Neural progenitor cell (in vitro differentiated cells): ENCODE measurements at regions not wholly inside any gene's neighbourhood (a gene's known extent, or its start where the extent isn't known, plus 50 kb on each side); places are given as distances from the start of the nearest gene placed in this dataset.

ENCODE experiments used
- DNase-seq: peaks from one replicate; pipeline ENCODE4 v3.0.0-alpha.2; 2016; ENCODE audit warnings: low spot score
- H2AFZ ChIP-seq: fragments of 200-600 bp; sonication (generic); replicated peaks from 2 replicates; pipeline ENCODE4 v1.6.1; 2016; ENCODE audit warnings: antibody characterized with exemption
- H3F3A ChIP-seq: fragments of 200-600 bp; sonication (generic); 2 replicates; pipeline ENCODE4 v1.6.1; 2016; ENCODE audit warnings: antibody characterized with exemption, low read depth
- H3K27ac ChIP-seq: fragments of 200-600 bp; sonication (generic); 2 replicates; pipeline ENCODE4 v1.5.1; 2016; ENCODE audit warnings: mild to moderate bottlenecking
- H3K27me3 ChIP-seq: fragments of 200-600 bp; sonication (generic); 2 replicates; pipeline ENCODE4 v1.6.1; 2016; ENCODE audit warnings: mild to moderate bottlenecking, moderate library complexity
- H3K36me3 ChIP-seq: fragments of 200-600 bp; sonication (generic); 2 replicates; pipeline ENCODE4 v1.5.1; 2016
- H3K4me1 ChIP-seq: fragments of 200-600 bp; sonication (generic); 2 replicates; pipeline ENCODE4 v1.6.1; 2016; ENCODE audit warnings: mixed run types
- H3K4me2 ChIP-seq: fragments of 200-600 bp; sonication (generic); 2 replicates; pipeline ENCODE4 v1.6.1; 2016
- H3K4me3 ChIP-seq: fragments of 200-600 bp; sonication (generic); 2 replicates; pipeline ENCODE4 v1.5.1; 2016
- H3K79me2 ChIP-seq: fragments of 200-600 bp; sonication (generic); 2 replicates; pipeline ENCODE4 v1.6.1; 2016; ENCODE audit warnings: low read depth
- H3K9ac ChIP-seq: fragments of 200-600 bp; sonication (generic); 2 replicates; pipeline ENCODE4 v1.6.1; 2016
- H3K9me3 ChIP-seq: fragments of 200-600 bp; sonication (generic); 2 replicates; pipeline ENCODE4 v1.5.1; 2016; ENCODE audit warnings: low read depth
- H4K20me1 ChIP-seq: fragments of 200-600 bp; sonication (generic); 2 replicates; pipeline ENCODE4 v1.6.1; 2016; ENCODE audit warnings: low read depth
- H3K27ac Mint-ChIP-seq: 3 replicates; pipeline ENCODE4 v1.8.0; 2021; ENCODE audit warnings: mixed read lengths
- H3K27me3 Mint-ChIP-seq: 2 replicates; pipeline ENCODE4 v1.8.0; 2022; ENCODE audit warnings: low read depth, mild to moderate bottlenecking, inconsistent platforms, moderate library complexity, mixed read lengths; ENCODE audit not compliant: insufficient read depth
- H3K36me3 Mint-ChIP-seq: 3 replicates; pipeline ENCODE4 v1.8.0; 2021; ENCODE audit warnings: mixed read lengths
- H3K4me1 Mint-ChIP-seq: 3 replicates; pipeline ENCODE4 v1.8.0; 2021; ENCODE audit warnings: mixed read lengths
- H3K4me3 Mint-ChIP-seq: 3 replicates; pipeline ENCODE4 v1.8.0; 2021; ENCODE audit warnings: mild to moderate bottlenecking, moderate library complexity, mixed read lengths
- H3K9me3 Mint-ChIP-seq: 3 replicates; pipeline ENCODE4 v1.8.0; 2020; ENCODE audit warnings: mixed read lengths
- CTCF ChIP-seq: fragments of 200-600 bp; sonication (generic); IDR thresholded peaks from 2 replicates; pipeline ENCODE4 v1.5.1; 2017; ENCODE audit warnings: antibody characterized with exemption, mild to moderate bottlenecking
- EZH2 ChIP-seq: fragments of 200-600 bp; sonication (generic); IDR thresholded peaks from 2 replicates; pipeline ENCODE4 v1.6.1; 2017; ENCODE audit warnings: antibody characterized with exemption, mild to moderate bottlenecking, moderate library complexity
- EZH2phosphoT487 ChIP-seq: fragments of 200-600 bp; sonication (generic); IDR thresholded peaks from 2 replicates; pipeline ENCODE4 v1.6.1; 2017; ENCODE audit warnings: antibody characterized with exemption

GRCh38 chr5:61777292-61777691, 445.2 kb downstream of the ZSWIM6 start:
- H3K9me3 Mint-ChIP-seq: no peaks in the 10 kb centered on the region
- Histone ChIP-seq H2AFZ (no peak overlapping the region), H3F3A (no peaks in the 10 kb centered on the region), H3K27ac (no peak overlapping the region), H3K4me3 (no peak overlapping the region), H3K4me2 (no peak overlapping the region), H3K36me3 (no peaks in the 10 kb centered on the region), H3K4me1 (no peaks in the 10 kb centered on the region), H3K9me3 (no peaks in the 10 kb centered on the region), H3K79me2 (no peaks in the 10 kb centered on the region), H3K9ac (no peak overlapping the region), H3K27me3 (no peaks in the 10 kb centered on the region), H4K20me1 (no peaks in the 10 kb centered on the region)
- TF ChIP-seq EZH2: no peak
- TF ChIP-seq EZH2phosphoT487: no peak
- no peak for TF ChIP-seq CTCF
- DNase-seq: no peak
- peaks cover 16% of the 10 kb centered on the region for H3K4me1 Mint-ChIP-seq
- H3K36me3 Mint-ChIP-seq: no peaks in the 10 kb centered on the region
- no peak overlapping the region for H3K27ac Mint-ChIP-seq
- peaks cover 5% of the 10 kb centered on the region for H3K27me3 Mint-ChIP-seq
- H3K4me3 Mint-ChIP-seq: no peak overlapping the region

GRCh38 chr5:61779743-61780142, 447.7 kb downstream of the ZSWIM6 start:
- H3K9me3 ChIP-seq: no peaks in the 10 kb centered on the region
- H4K20me1 ChIP-seq: no peaks in the 10 kb centered on the region
- H3K36me3 Mint-ChIP-seq: no peaks in the 10 kb centered on the region
- DNase-seq: no peak
- H3K79me2 ChIP-seq: no peaks in the 10 kb centered on the region
- H3K27ac Mint-ChIP-seq: no peak overlapping the region
- H3K36me3 ChIP-seq: no peaks in the 10 kb centered on the region
- H3K4me1 ChIP-seq: no peaks in the 10 kb centered on the region
- H3K27me3 ChIP-seq: no peaks in the 10 kb centered on the region
- no peak overlapping the region for H3K4me2 ChIP-seq
- no peak overlapping the region for H3K27ac ChIP-seq
- no peak for TF ChIP-seq EZH2phosphoT487
- TF ChIP-seq CTCF: no peak
- TF ChIP-seq EZH2: no peak
- H2AFZ ChIP-seq: no peak overlapping the region
- no peak overlapping the region for H3K4me3 ChIP-seq
- H3K4me3 Mint-ChIP-seq: no peak overlapping the region
- peaks cover 5% of the 10 kb centered on the region for H3K27me3 Mint-ChIP-seq
- no peaks in the 10 kb centered on the region for H3F3A ChIP-seq
- H3K9ac ChIP-seq: no peak overlapping the region
- H3K4me1 Mint-ChIP-seq: peaks cover 26% of the 10 kb centered on the region
- no peaks in the 10 kb centered on the region for H3K9me3 Mint-ChIP-seq

GRCh38 chr5:61783481-61783880, 451.4 kb downstream of the ZSWIM6 start:
- Mint-ChIP-seq H3K27me3 (peaks cover 3% of the 10 kb centered on the region), H3K9me3 (no peaks in the 10 kb centered on the region), H3K4me3 (no peak overlapping the region), H3K4me1 (peaks cover 24% of the 10 kb centered on the region), H3K36me3 (no peaks in the 10 kb centered on the region), H3K27ac (no peak overlapping the region)
- H3K4me2 ChIP-seq: no peak overlapping the region
- no peaks in the 10 kb centered on the region for H4K20me1 ChIP-seq
- H2AFZ ChIP-seq: peak overlapping the region; percentile 51
- H3K79me2 ChIP-seq: no peaks in the 10 kb centered on the region
- no peaks in the 10 kb centered on the region for H3K36me3 ChIP-seq
- no peak for DNase-seq
- H3F3A ChIP-seq: no peaks in the 10 kb centered on the region
- H3K4me3 ChIP-seq: no peak overlapping the region
- no peaks in the 10 kb centered on the region for H3K9me3 ChIP-seq
- no peak overlapping the region for H3K27ac ChIP-seq
- no peaks in the 10 kb centered on the region for H3K27me3 ChIP-seq
- H3K9ac ChIP-seq: no peak overlapping the region
- no peaks in the 10 kb centered on the region for H3K4me1 ChIP-seq
- TF ChIP-seq EZH2phosphoT487: no peak
- TF ChIP-seq CTCF: no peak
- TF ChIP-seq EZH2: no peak

- Histone ChIP-seq H3K4me3 (no peak overlapping the region), H3K27ac (no peak overlapping the region), H3F3A (no peaks in the 10 kb centered on the region), H3K9me3 (no peaks in the 10 kb centered on the region), H3K79me2 (no peaks in the 10 kb centered on the region), H3K4me1 (no peaks in the 10 kb centered on the region), H3K9ac (no peak overlapping the region), H3K27me3 (no peaks in the 10 kb centered on the region), H3K36me3 (no peaks in the 10 kb centered on the region), H4K20me1 (no peaks in the 10 kb centered on the region), H3K4me2 (no peak overlapping the region), H2AFZ (no peak overlapping the region)
- H3K4me3 Mint-ChIP-seq: no peak overlapping the region
- H3K27ac Mint-ChIP-seq: no peak overlapping the region
- no peak for DNase-seq
- no peaks in the 10 kb centered on the region for H3K36me3 Mint-ChIP-seq
- H3K9me3 Mint-ChIP-seq: no peaks in the 10 kb centered on the region
- H3K27me3 Mint-ChIP-seq: peaks cover 2% of the 10 kb centered on the region
- no peak for TF ChIP-seq EZH2
- no peak for TF ChIP-seq CTCF
- no peak for TF ChIP-seq EZH2phosphoT487
- peaks cover 15% of the 10 kb centered on the region for H3K4me1 Mint-ChIP-seq
Measured at GRCh38 chr5:61784341-61784740, 452.3 kb downstream of the ZSWIM6 start.
